ENCODE measurements at regions not wholly inside any gene's neighbourhood (a gene's known extent, or its start where the extent isn't known, plus 50 kb on each side); places are given as distances from the start of the nearest gene placed in this dataset.
A peak's percentile ranks its signal among the peaks of the same experiment; 100 is the strongest.

GRCh38 chr9:1920386-1920785 is 94.8 kb upstream of the SMARCA2 start:
- Histone ChIP-seq H3K9me3 (ENCODE audit: control insufficient read depth in 4 of 4, low read length in 3 of 4) (no peaks in the 10 kb centered on the region), H3K4me3 (ENCODE audit: low read depth in 1 of 3, low read length in 3 of 3) (no peak overlapping the region), H3K36me3 (ENCODE audit: control insufficient read depth in 4 of 4, insufficient read depth in 3 of 4, low read depth in 1 of 4, low read length in 3 of 4) (no peaks in the 10 kb centered on the region), H3K9ac (ENCODE audit: low read depth in 1 of 2, low read length in 2 of 2) (no peak overlapping the region), H3K27me3 (ENCODE audit: control insufficient read depth in 4 of 4, insufficient read depth in 4 of 4, low read length in 3 of 4) (no peaks in the 10 kb centered on the region), H3K27ac (ENCODE audit: low read depth in 1 of 2, low read length in 2 of 2) (no peak overlapping the region), H3K4me1 (ENCODE audit: control insufficient read depth in 4 of 4, insufficient read depth in 4 of 4, low read length in 3 of 4) (no peaks in the 10 kb centered on the region)
- 82% methylated on average over 3 of the region's 3 CpGs for WGBS
- TF ChIP-seq FOXA1 (IDR thresholded peaks at IDR 0.05) = no peak
- TF ChIP-seq HNF4G (IDR thresholded peaks at IDR 0.05) = no peak
- no peak for TF ChIP-seq HNF4A (conservative IDR thresholded peaks at IDR 0.05)
- no peak for TF ChIP-seq MAX (IDR thresholded peaks at IDR 0.05)
- no peak for DNase-seq (ENCODE audit: low spot score)

- TF ChIP-seq RAD21 (IDR thresholded peaks at IDR 0.05) (peak in 1 of 2 donors; percentile 53), GABPA (IDR thresholded peaks at IDR 0.05 in 1 of 2, conservative IDR thresholded peaks at IDR 0.05 in 1 of 2) (no peak)
- 76% methylated on average over 3 of the region's 3 CpGs for WGBS
- Histone ChIP-seq H3K27me3 (ENCODE audit: control insufficient read depth in 4 of 4, insufficient read depth in 4 of 4, low read length in 3 of 4) (no peaks in the 10 kb centered on the region), H3K9me3 (ENCODE audit: control insufficient read depth in 4 of 4, low read length in 3 of 4) (no peaks in the 10 kb centered on the region), H3K4me3 (ENCODE audit: low read depth in 1 of 3, low read length in 3 of 3) (no peak overlapping the region), H3K36me3 (ENCODE audit: control insufficient read depth in 4 of 4, insufficient read depth in 3 of 4, low read depth in 1 of 4, low read length in 3 of 4) (no peaks in the 10 kb centered on the region), H3K27ac (ENCODE audit: low read depth in 1 of 2, low read length in 2 of 2) (no peak overlapping the region), H3K9ac (ENCODE audit: low read depth in 1 of 2, low read length in 2 of 2) (no peak overlapping the region), H3K4me1 (ENCODE audit: control insufficient read depth in 4 of 4, insufficient read depth in 4 of 4, low read length in 3 of 4) (no peaks in the 10 kb centered on the region)
- DNase-seq (ENCODE audit: low spot score) = no peak
Measured at GRCh38 chr9:1922026-1922425, 93.1 kb upstream of the SMARCA2 start.

- H3K9ac ChIP-seq (ENCODE audit: low read depth in 1 of 2, low read length in 2 of 2) = no peak overlapping the region
- DNase-seq (ENCODE audit: low spot score) = no peak
- H3K36me3 ChIP-seq (ENCODE audit: control insufficient read depth in 4 of 4, insufficient read depth in 3 of 4, low read depth in 1 of 4, low read length in 3 of 4) = no peaks in the 10 kb centered on the region
- H3K9me3 ChIP-seq (ENCODE audit: control insufficient read depth in 4 of 4, low read length in 3 of 4) = no peaks in the 10 kb centered on the region
- H3K4me1 ChIP-seq (ENCODE audit: control insufficient read depth in 4 of 4, insufficient read depth in 4 of 4, low read length in 3 of 4) = no peaks in the 10 kb centered on the region
- H3K27ac ChIP-seq (ENCODE audit: low read depth in 1 of 2, low read length in 2 of 2) = no peak overlapping the region
- 88% methylated on average over 6 of the region's 6 CpGs for WGBS
- H3K27me3 ChIP-seq (ENCODE audit: control insufficient read depth in 4 of 4, insufficient read depth in 4 of 4, low read length in 3 of 4) = no peaks in the 10 kb centered on the region
- H3K4me3 ChIP-seq (ENCODE audit: low read depth in 1 of 3, low read length in 3 of 3) = no peak overlapping the region
- no peak for TF ChIP-seq MAX (IDR thresholded peaks at IDR 0.05)
- TF ChIP-seq HNF4A (conservative IDR thresholded peaks at IDR 0.05) = no peak
- TF ChIP-seq NR2F2 (IDR thresholded peaks at IDR 0.05) = no peak
- TF ChIP-seq RXRA (IDR thresholded peaks at IDR 0.05) = no peak
- TF ChIP-seq CTCF (IDR thresholded peaks at IDR 0.05; ENCODE audit: low read depth, low read length, missing input control) = no peak
- TF ChIP-seq RAD21 (IDR thresholded peaks at IDR 0.05) = no peak
- no peak for TF ChIP-seq JUND (IDR thresholded peaks at IDR 0.05)
- no peak for TF ChIP-seq YY1 (IDR thresholded peaks at IDR 0.05)
- no peak for TF ChIP-seq SP1 (IDR thresholded peaks at IDR 0.05)
- TF ChIP-seq ZBTB33 (IDR thresholded peaks at IDR 0.05) = no peak
- TF ChIP-seq FOXA1 (IDR thresholded peaks at IDR 0.05) = no peak
- TF ChIP-seq HNF4G (IDR thresholded peaks at IDR 0.05) = no peak
- no peak for TF ChIP-seq ATF3 (IDR thresholded peaks at IDR 0.05)
- TF ChIP-seq FOXA2 (IDR thresholded peaks at IDR 0.05) = no peak
- TF ChIP-seq EGR1 (IDR thresholded peaks at IDR 0.05; ENCODE audit: low read depth in 2 of 2) = no peak
- no peak for TF ChIP-seq REST (IDR thresholded peaks at IDR 0.05)
- TF ChIP-seq TAF1 (conservative IDR thresholded peaks at IDR 0.05) = no peak
- TF ChIP-seq GABPA (IDR thresholded peaks at IDR 0.05 in 1 of 2, conservative IDR thresholded peaks at IDR 0.05 in 1 of 2) = no peak
Measured at GRCh38 chr9:1927546-1927945, 87.6 kb upstream of the SMARCA2 start.

Data from liver (tissue), 8 donors.